HAP-1 (cell line): ENCODE measurements at regions not wholly inside any gene's neighbourhood (a gene's known extent, or its start where the extent isn't known, plus 50 kb on each side); places are given as distances from the start of the nearest gene placed in this dataset.

Source experiments
- DNase-seq, 2 experiments: peaks; one replicate each; pipeline ENCODE4 v3.0.0-alpha.2; 2016 to 2020; ENCODE audit warnings: low spot score in 2 of 2
- H3K27me3 ChIP-seq: fragments of 250-450 bp; sonication (Bioruptor Pico); 2 replicates; pipeline ENCODE4 v1.5.1; 2020; ENCODE audit warnings: low read depth, mild to moderate bottlenecking, moderate library complexity
- H3K36me3 ChIP-seq: fragments of 250-450 bp; sonication (Bioruptor Pico); replicated peaks from 2 replicates; pipeline ENCODE4 v1.5.1; 2020; ENCODE audit warnings: mild to moderate bottlenecking
- H3K4me1 ChIP-seq: fragments of 250-450 bp; sonication (Bioruptor Pico); 2 replicates; pipeline ENCODE4 v1.5.1; 2020; ENCODE audit warnings: mild to moderate bottlenecking
- H3K4me3 ChIP-seq: fragments of 250-450 bp; sonication (Bioruptor Pico); 2 replicates; pipeline ENCODE4 v1.5.1; 2020; ENCODE audit warnings: mild to moderate bottlenecking, moderate library complexity
- H3K9me3 ChIP-seq: fragments of 250-450 bp; sonication (Bioruptor Pico); 2 replicates; pipeline ENCODE4 v1.5.1; 2020; ENCODE audit warnings: mild to moderate bottlenecking, moderate library complexity
- in situ Hi-C: fragments of 300-500 bp; cut with MboI; formaldehyde crosslinking; loops from 3 replicates; pipeline ENCODE4 v1.14.3; 2020; ENCODE audit warnings: low sequenced_read_pairs, inconsistent platforms, mixed read lengths

DNA sequence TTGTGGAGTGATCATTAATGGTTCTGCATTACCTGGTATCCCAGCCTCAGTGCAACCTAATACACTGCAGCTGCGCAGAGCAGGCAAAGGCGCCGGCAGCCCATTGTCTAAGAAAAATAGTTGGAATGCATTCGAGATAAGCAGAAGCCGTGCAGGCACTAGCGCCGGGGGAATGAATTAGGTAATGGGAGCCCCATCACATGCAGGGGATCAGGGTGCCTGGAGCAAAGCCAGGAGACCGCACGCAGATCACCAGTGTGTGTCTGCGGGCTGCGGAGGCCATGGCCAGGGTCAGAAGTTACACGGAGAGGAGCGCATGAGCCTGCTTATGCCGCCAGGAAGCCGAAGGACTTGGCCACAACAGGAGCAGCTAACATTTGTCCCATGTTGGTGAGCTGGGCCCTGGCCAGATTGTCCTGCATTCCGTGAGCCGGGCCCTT is 156.8 kb downstream of the DLL1 start:
- no peak overlapping the region for H3K4me3 ChIP-seq
- no peaks in the 10 kb centered on the region for H3K4me1 ChIP-seq
- DNase-seq = peak in 1 of 2 experiments; percentile 3
- H3K9me3 ChIP-seq = no peaks in the 10 kb centered on the region
- no peaks in the 10 kb centered on the region for H3K27me3 ChIP-seq
- in situ Hi-C loops = no loop called here
- no peaks in the 10 kb centered on the region for H3K36me3 ChIP-seq

DNA sequence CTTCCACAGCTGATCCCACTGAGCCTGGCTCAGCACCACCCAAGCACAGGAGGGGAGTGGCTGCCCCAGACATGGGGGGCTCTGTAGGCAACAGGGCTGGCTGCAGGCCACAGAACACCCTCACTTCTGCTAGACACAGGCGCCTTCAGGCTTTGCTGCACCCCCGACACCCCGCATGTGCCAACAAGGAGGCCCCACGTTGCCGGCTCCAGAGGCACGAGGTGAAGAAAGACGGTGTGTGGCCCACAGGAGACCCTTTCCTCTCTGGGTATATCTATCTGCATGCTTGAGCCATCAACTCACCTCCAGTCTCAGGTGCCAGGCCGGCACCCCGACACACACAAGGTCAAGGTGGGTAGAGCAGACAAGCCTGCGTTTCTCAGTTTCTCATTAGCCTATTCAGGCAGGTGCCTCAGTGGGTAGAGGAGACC is 158.3 kb downstream of the DLL1 start:
- in situ Hi-C loops = no loop called here

DNA sequence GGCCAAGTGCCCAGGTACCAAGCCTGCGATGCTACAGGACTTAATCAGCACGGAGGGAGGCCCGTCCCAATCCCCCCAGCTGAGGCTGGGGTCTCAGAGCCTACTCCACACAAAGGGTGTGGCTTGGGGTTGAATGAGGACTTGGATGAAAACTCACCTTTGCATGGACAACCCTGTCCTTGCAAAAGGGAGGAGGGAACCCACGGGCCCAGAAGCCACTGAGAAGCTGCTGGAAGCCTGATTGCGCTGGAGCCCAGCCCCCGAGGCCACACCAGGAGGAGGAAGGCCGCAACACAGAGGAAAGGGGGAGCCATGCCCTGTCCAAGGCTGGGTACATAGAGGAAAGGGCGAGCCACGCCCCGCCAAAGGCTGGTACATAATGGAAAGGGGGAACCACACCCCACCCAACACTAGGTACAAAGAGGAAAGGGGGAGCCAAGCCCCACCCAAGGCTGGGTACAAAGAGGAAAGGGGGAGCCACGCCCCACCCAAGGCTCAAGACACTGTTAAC is 158.8 kb downstream of the DLL1 start:
- peak in 1 of 2 experiments; percentile 6 for DNase-seq
- no peak overlapping the region for H3K4me3 ChIP-seq
- H3K9me3 ChIP-seq = no peaks in the 10 kb centered on the region
- H3K27me3 ChIP-seq = no peaks in the 10 kb centered on the region
- H3K4me1 ChIP-seq = no peaks in the 10 kb centered on the region
- in situ Hi-C loops = no loop called here
- H3K36me3 ChIP-seq = no peaks in the 10 kb centered on the region

More for the DNA sequence above, 158.3 kb downstream of the DLL1 start:
- DNase-seq = peak in 1 of 2 experiments; percentile 1
- no peaks in the 10 kb centered on the region for H3K4me1 ChIP-seq
- H3K4me3 ChIP-seq = no peak overlapping the region
- H3K36me3 ChIP-seq = no peaks in the 10 kb centered on the region
- H3K9me3 ChIP-seq = no peaks in the 10 kb centered on the region
- no peaks in the 10 kb centered on the region for H3K27me3 ChIP-seq

GRCh38 chr6:170131351-170131750 is 159.5 kb downstream of the DLL1 start:
- DNase-seq = peak in 1 of 2 experiments; percentile 4
- no peak overlapping the region for H3K4me3 ChIP-seq
- in situ Hi-C loops = no loop called here

GRCh38 chr6:170130771-170131241 is 160.1 kb downstream of the DLL1 start:
- Histone ChIP-seq H3K4me3 (no peak overlapping the region), H3K36me3 (no peaks in the 10 kb centered on the region), H3K9me3 (no peaks in the 10 kb centered on the region), H3K27me3 (no peaks in the 10 kb centered on the region), H3K4me1 (no peaks in the 10 kb centered on the region)
- in situ Hi-C loops = no loop called here
- peak in 1 of 2 experiments; percentile 4 for DNase-seq

More at GRCh38 chr6:170131351-170131750, 159.5 kb downstream of the DLL1 start:
- Histone ChIP-seq H3K36me3 (no peaks in the 10 kb centered on the region), H3K27me3 (no peaks in the 10 kb centered on the region), H3K4me1 (no peaks in the 10 kb centered on the region), H3K9me3 (no peaks in the 10 kb centered on the region)

GRCh38 chr6:170130201-170130621 is 160.7 kb downstream of the DLL1 start:
- Histone ChIP-seq H3K9me3 (no peaks in the 10 kb centered on the region), H3K4me3 (no peak overlapping the region), H3K36me3 (no peaks in the 10 kb centered on the region), H3K27me3 (no peaks in the 10 kb centered on the region), H3K4me1 (no peaks in the 10 kb centered on the region)
- peak in 1 of 2 experiments; percentile 5 for DNase-seq
- in situ Hi-C loops = no loop called here

DNA sequence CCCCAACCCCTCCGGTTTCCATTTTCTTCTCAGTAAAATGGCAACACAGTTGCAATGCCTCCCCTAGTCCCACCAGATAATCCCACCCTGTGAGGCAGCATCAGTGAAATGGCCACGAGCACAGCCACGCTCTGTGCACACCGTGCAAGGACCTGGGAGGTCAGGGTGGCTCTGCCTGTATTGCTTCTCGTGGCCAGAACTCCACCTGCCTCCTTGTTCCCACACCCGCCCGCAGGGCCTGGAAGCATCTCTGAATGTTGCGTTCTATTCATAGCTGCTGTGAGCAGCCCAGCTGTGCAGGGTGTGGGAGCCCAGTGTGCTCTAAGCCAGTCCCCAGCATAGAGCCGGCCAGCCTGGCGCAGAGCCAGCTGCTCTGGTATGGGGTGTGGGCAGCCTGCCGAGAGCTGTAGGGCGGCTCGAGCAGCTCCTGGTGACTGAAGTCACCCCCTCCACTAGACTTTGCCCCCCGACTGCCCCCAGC is 161.1 kb downstream of the DLL1 start:
- H3K4me3 ChIP-seq = no peak overlapping the region
- peak in 1 of 2 experiments; percentile 15 for DNase-seq
- H3K36me3 ChIP-seq = no peaks in the 10 kb centered on the region
- no peaks in the 10 kb centered on the region for H3K9me3 ChIP-seq
- in situ Hi-C loops = no loop called here
- H3K27me3 ChIP-seq = no peaks in the 10 kb centered on the region
- H3K4me1 ChIP-seq = no peaks in the 10 kb centered on the region

- Histone ChIP-seq H3K36me3 (no peaks in the 10 kb centered on the region), H3K4me1 (no peaks in the 10 kb centered on the region), H3K4me3 (no peak overlapping the region), H3K27me3 (no peaks in the 10 kb centered on the region), H3K9me3 (no peaks in the 10 kb centered on the region)
- DNase-seq = peak in 1 of 2 experiments; percentile 4
- in situ Hi-C loops = no loop called here
These were observed 161.8 kb downstream of the DLL1 start for GRCh38 chr6:170128811-170129681.

- DNase-seq = no peak
- Histone ChIP-seq H3K4me1 (no peaks in the 10 kb centered on the region), H3K9me3 (no peaks in the 10 kb centered on the region), H3K27me3 (no peaks in the 10 kb centered on the region), H3K4me3 (no peak overlapping the region), H3K36me3 (no peaks in the 10 kb centered on the region)
- in situ Hi-C loops = no loop called here
These were observed 162.5 kb downstream of the DLL1 start for GRCh38 chr6:170128346-170128745.

- Histone ChIP-seq H3K27me3 (no peaks in the 10 kb centered on the region), H3K4me3 (no peak overlapping the region), H3K36me3 (no peaks in the 10 kb centered on the region), H3K9me3 (no peaks in the 10 kb centered on the region), H3K4me1 (no peaks in the 10 kb centered on the region)
- no peak for DNase-seq
- in situ Hi-C loops = no loop called here
These were observed 163.7 kb downstream of the DLL1 start for GRCh38 chr6:170127151-170127550.

- no peak overlapping the region for H3K4me3 ChIP-seq
- DNase-seq = peak in 1 of 2 experiments; percentile 2
- H3K27me3 ChIP-seq = no peaks in the 10 kb centered on the region
- in situ Hi-C loops = no loop called here
- no peaks in the 10 kb centered on the region for H3K36me3 ChIP-seq
- no peaks in the 10 kb centered on the region for H3K9me3 ChIP-seq
- no peaks in the 10 kb centered on the region for H3K4me1 ChIP-seq
These were observed 165.2 kb downstream of the DLL1 start for GRCh38 chr6:170125456-170126300.

DNA sequence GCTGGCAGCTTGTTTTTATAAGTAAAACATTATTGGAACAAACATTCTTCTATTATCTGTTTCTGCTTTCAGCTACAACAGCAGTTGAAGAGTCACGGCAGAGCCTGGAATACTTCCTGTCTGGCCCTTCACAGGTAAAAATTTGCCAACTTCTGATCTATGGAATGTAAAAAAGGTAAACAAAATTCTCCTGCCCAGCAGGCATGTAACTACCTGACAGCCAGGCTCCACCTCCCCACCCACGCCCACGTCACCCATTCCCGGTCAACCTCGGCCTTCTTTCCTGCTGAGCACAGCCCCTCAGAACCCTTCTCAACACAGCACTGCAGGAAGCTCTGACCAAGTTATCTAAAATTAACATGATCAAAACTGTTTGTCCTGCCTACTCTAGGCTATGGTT is 166.0 kb downstream of the DLL1 start:
- no peaks in the 10 kb centered on the region for H3K4me1 ChIP-seq
- H3K27me3 ChIP-seq = no peaks in the 10 kb centered on the region

DNA sequence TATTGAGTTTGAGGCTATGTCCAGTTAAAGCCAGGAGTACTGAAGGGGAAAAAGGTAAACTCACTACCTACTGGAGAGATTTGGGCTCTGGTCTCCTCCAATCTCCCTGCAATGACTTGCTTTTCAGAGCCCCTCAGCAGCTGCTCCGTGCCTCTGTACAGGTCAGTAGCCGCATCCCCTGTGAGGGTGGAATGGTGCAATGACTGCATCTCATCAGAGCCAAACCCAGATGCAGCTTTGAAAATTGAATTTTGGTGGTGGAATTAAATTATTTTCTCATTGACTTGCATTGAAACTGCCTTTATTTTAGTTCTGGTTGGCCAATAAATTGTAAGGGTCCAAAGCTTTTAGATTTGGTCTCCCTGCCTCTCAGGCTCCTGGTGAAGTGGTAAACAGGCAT is 166.7 kb downstream of the DLL1 start:
- Histone ChIP-seq H3K4me1 (no peaks in the 10 kb centered on the region), H3K27me3 (no peaks in the 10 kb centered on the region), H3K36me3 (no peaks in the 10 kb centered on the region), H3K4me3 (no peak overlapping the region), H3K9me3 (no peaks in the 10 kb centered on the region)
- in situ Hi-C loops = no loop called here
- no peak for DNase-seq

More for the DNA sequence above, 166.0 kb downstream of the DLL1 start:
- in situ Hi-C loops = no loop called here
- Histone ChIP-seq H3K4me3 (no peak overlapping the region), H3K9me3 (no peaks in the 10 kb centered on the region), H3K36me3 (no peaks in the 10 kb centered on the region)
- no peak for DNase-seq
